Breast epithelium (tissue), 3 donors: ENCODE measurements at regions not wholly inside any gene's neighbourhood (a gene's known extent, or its start where the extent isn't known, plus 50 kb on each side); places are given as distances from the start of the nearest gene placed in this dataset.
"Not testable (repeated sequence)": the region's sequence is repeated elsewhere in the genome, so short reads cannot be mapped to it uniquely, and the experiment has no call there.

Source experiments
- CTCF ChIP-seq, 3 donors: fragments of 450-650 bp; IDR thresholded peaks; one replicate each; pipeline ENCODE4 v1.5.1; 2016 to 2017; ENCODE audit warnings: antibody characterized with exemption in 3 of 3, mild to moderate bottlenecking in 3 of 3, moderate library complexity in 3 of 3
- POLR2AphosphoS5 ChIP-seq, 3 donors: sonication (generic); formaldehyde crosslinking; IDR thresholded peaks; one replicate each; pipeline ENCODE4 v1.6.1; 2017; ENCODE audit warnings: antibody characterized with exemption in 3 of 3

- not testable (repeated sequence) for TF ChIP-seq CTCF, POLR2AphosphoS5 (IDR thresholded peaks at IDR 0.05)
Observed at GRCh38 chr2:89582816-89583215, 891.3 kb downstream of the RPIA start.
